ENCODE measurements at regions not wholly inside any gene's neighbourhood (a gene's known extent, or its start where the extent isn't known, plus 50 kb on each side); places are given as distances from the start of the nearest gene placed in this dataset.

DNA sequence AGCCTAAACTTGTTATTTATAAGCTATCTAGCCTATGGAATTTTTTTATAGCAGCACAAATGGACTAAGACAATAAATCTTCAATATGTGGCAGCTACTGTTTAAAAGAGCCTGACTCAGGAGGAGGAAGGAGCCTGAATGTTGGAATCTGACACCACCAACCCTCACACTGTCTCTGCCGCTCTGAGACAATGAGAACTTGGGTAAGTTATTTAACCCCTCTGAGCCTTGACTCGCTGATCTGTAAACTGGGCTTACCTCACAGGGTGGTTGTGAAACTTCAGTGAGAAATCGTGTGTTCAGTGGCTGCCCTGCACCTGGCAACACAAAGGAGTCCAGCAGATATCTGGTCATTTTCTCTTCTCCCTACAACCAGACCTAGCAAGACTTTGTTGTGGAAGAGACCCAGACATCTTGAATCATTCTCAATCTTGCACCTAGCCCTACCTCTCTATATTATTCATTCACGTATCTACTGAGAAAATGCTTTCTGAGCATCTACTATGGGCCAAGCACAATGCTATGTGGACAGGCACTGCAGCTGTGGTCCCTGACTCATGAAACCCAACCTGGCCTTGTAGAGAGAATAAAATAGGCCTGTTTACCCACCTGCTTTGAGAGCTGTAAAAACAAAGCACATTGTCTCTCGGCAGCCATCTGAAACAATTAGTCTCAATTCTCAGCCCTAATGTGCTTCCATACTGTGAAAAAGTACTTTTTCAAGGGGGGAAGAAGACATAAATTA lies 81.9 kb upstream of the SLC25A36 start:
- in situ Hi-C loops (cut with HindIII; ENCODE audit: extremely low pct_ligation_motif_present, low pct_unique_long_range_greater_than_20kb) (loop anchor here (25.0 kb wide), 2 partner anchors 297 to 722 kb away; no protein-coding TSS in a partner anchor), intact Hi-C loops (cut with micrococcal nuclease; ENCODE audit: unreplicated experiment) (loop anchor here (10.0 kb wide), 2 partner anchors 125 to 305 kb away; no protein-coding TSS in a partner anchor)
- H3K27ac ChIP-seq (ENCODE audit: extremely low read length, insufficient read depth, low read length), result no peak overlapping the region
- no peaks in the 10 kb centered on the region for H4K20me1 ChIP-seq (ENCODE audit: insufficient read depth, low read length)
- POLR2A ChIA-PET, result no interaction called here
- no peaks in the 10 kb centered on the region for H3K79me2 ChIP-seq (ENCODE audit: insufficient read depth, low read length)
- ATAC-seq (no peak), FAIRE-seq (no peak), DNase-seq (ENCODE audit: low spot score) (no peak)
- H3K36me3 ChIP-seq (replicated peaks in 1 of 2; ENCODE audit: control insufficient read depth in 1 of 2, insufficient read depth in 2 of 2, low read length in 2 of 2), result no peaks in the 10 kb centered on the region
- no peaks in the 10 kb centered on the region for H3K9me3 ChIP-seq (ENCODE audit: low read length)
- no peak overlapping the region for H3K9ac ChIP-seq (ENCODE audit: insufficient read depth, low read depth, low read length)
- no peak overlapping the region for H2AFZ ChIP-seq (ENCODE audit: low read length)
- 16% methylated on average over 5 of the region's 5 CpGs for WGBS (ENCODE audit: low lambda C conversion rate)
- CTCF ChIA-PET (ENCODE audit: low intra/inter-chr PET ratio, low total read pairs), result no interaction called here
- BruUV-seq (replicated peaks), result no TSS peak
- H3K4me1 ChIP-seq (ENCODE audit: insufficient read depth, low read length), result no peaks in the 10 kb centered on the region
- no peak overlapping the region for H3K4me3 ChIP-seq (replicated peaks in 1 of 3; ENCODE audit: insufficient read depth in 1 of 3, low read depth in 2 of 3, low read length in 3 of 3)
- TF ChIP-seq, protein P1, sequence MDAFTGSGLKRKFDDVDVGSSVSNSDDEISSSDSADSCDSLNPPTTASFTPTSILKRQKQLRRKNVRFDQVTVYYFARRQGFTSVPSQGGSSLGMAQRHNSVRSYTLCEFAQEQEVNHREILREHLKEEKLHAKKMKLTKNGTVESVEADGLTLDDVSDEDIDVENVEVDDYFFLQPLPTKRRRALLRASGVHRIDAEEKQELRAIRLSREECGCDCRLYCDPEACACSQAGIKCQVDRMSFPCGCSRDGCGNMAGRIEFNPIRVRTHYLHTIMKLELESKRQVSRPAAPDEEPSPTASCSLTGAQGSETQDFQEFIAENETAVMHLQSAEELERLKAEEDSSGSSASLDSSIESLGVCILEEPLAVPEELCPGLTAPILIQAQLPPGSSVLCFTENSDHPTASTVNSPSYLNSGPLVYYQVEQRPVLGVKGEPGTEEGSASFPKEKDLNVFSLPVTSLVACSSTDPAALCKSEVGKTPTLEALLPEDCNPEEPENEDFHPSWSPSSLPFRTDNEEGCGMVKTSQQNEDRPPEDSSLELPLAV (CRISPR knock-in tag; conservative IDR thresholded peaks at IDR 0.05; ENCODE audit: low read depth), result no peak
- TF ChIP-seq ZNF18 (CRISPR knock-in tag; IDR thresholded peaks at IDR 0.05; ENCODE audit: insufficient replicate concordance) (no peak), ZNF280D (CRISPR knock-in tag; IDR thresholded peaks at IDR 0.05) (no peak), ZNF17 (CRISPR knock-in tag; IDR thresholded peaks at IDR 0.05) (no peak), DNMT3B (CRISPR knock-in tag; conservative IDR thresholded peaks at IDR 0.05) (no peak), ZNF446 (CRISPR knock-in tag; IDR thresholded peaks at IDR 0.05) (no peak), ZSCAN5A (CRISPR knock-in tag; IDR thresholded peaks at IDR 0.05; ENCODE audit: borderline replicate concordance) (no peak), ZZZ3 (CRISPR knock-in tag; IDR thresholded peaks at IDR 0.05; ENCODE audit: borderline replicate concordance) (no peak), MIER3 (CRISPR knock-in tag; IDR thresholded peaks at IDR 0.05; ENCODE audit: borderline replicate concordance) (no peak), SIX1 (CRISPR knock-in tag; IDR thresholded peaks at IDR 0.05; ENCODE audit: borderline replicate concordance) (no peak), ZNF260 (CRISPR knock-in tag; IDR thresholded peaks at IDR 0.05; ENCODE audit: borderline replicate concordance, low read depth) (no peak), MTF2 (CRISPR knock-in tag; IDR thresholded peaks at IDR 0.05; ENCODE audit: borderline replicate concordance) (no peak), RFX1 (IDR thresholded peaks at IDR 0.05) (no peak), ZNF841 (CRISPR knock-in tag; IDR thresholded peaks at IDR 0.05; ENCODE audit: borderline replicate concordance) (no peak)
- TF ChIP-seq, protein P2, sequence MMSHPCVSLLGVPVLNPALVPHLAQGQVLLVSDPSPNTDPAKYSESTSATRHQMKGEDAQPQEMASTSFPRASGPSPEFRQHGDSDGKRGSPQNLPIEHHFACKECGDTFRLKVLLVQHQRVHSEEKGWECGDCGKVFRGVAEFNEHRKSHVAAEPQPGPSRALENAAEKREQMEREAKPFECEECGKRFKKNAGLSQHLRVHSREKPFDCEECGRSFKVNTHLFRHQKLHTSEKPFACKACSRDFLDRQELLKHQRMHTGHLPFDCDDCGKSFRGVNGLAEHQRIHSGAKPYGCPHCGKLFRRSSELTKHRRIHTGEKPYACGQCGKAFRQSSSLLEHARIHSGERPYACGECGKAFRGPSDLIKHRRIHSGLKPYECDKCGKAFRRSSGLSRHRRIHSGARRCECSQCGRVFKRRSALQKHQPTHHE (CRISPR knock-in tag; IDR thresholded peaks at IDR 0.05; ENCODE audit: borderline replicate concordance), result no peak
- no peaks in the 10 kb centered on the region for H3K27me3 ChIP-seq (ENCODE audit: control insufficient read depth in 1 of 2, insufficient read depth in 2 of 2, low read length in 2 of 2)
- H3K4me2 ChIP-seq (ENCODE audit: low read depth, low read length), result no peak overlapping the region
